CD4-positive, alpha-beta T cell (primary cell): ENCODE measurements at regions not wholly inside any gene's neighbourhood (a gene's known extent, or its start where the extent isn't known, plus 50 kb on each side); places are given as distances from the start of the nearest gene placed in this dataset.

Experiments
- ATAC-seq: fragments of 200-7000 bp; cut with Tn5 transposase; one replicate; pipeline ENCODE4 v1.10.0; 2022; ENCODE audit warnings: mild to moderate bottlenecking; ENCODE audit not compliant: poor library complexity
- CTCF ChIA-PET: fragments of 350-600 bp; sonication (Branson Sonifier 250); formaldehyde crosslinking; loops from one replicate; lab custom pipeline; 2021; ENCODE audit warnings: antibody characterized with exemption, inconsistent platforms; lab: Charles Lee
- POLR2A ChIA-PET: fragments of 350-600 bp; sonication (Branson Sonifier 250); formaldehyde crosslinking; loops from one replicate; lab custom pipeline; 2021; ENCODE audit warnings: antibody characterized with exemption, inconsistent platforms; lab: Charles Lee
- DNase-seq, 14 experiments: peaks; one replicate each; pipeline ENCODE4 v3.0.0-alpha.2; 2013 to 2020; ENCODE audit warnings: mixed read lengths in 2 of 14
- H3K27ac ChIP-seq, 2 donors: one replicate each; pipeline versions ENCODE4 v1.5.1 to v1.7.0; 2013; ENCODE audit warnings: low read length in 2 of 2, low read depth in 1 of 2, mild to moderate bottlenecking in 1 of 2
- H3K27me3 ChIP-seq, 2 experiments: 1 replicate in 1 of 2; 2 replicates in 1 of 2; pipeline versions ENCODE4 v1.6.1 to v1.7.0; 2013; ENCODE audit warnings: low read length in 2 of 2, control low read depth in 1 of 2, mild to moderate bottlenecking in 1 of 2, moderate library complexity in 1 of 2; ENCODE audit not compliant: insufficient read depth in 2 of 2, control insufficient read depth in 1 of 2
- H3K36me3 ChIP-seq: one replicate; pipeline ENCODE4 v1.6.1; 2013; ENCODE audit warnings: low read length, control low read depth; ENCODE audit not compliant: insufficient read depth
- H3K4me1 ChIP-seq: one replicate; pipeline ENCODE4 v1.6.1; 2013; ENCODE audit warnings: low read length, control low read depth; ENCODE audit not compliant: insufficient read depth
- H3K4me3 ChIP-seq: one replicate; pipeline ENCODE4 v1.5.1; 2013; ENCODE audit warnings: mild to moderate bottlenecking, low read length, moderate library complexity
- H3K9me3 ChIP-seq, 2 experiments: 1 replicate in 1 of 2; 2 replicates in 1 of 2; pipeline versions ENCODE4 v1.6.1 to v1.7.0; 2013; ENCODE audit warnings: low read length in 2 of 2, mild to moderate bottlenecking in 2 of 2, control low read depth in 1 of 2, moderate library complexity in 1 of 2; ENCODE audit not compliant: control insufficient read depth in 1 of 2, insufficient read depth in 1 of 2
- H3K27ac Mint-ChIP-seq: one replicate; pipeline ENCODE4 v1.8.0; 2020; ENCODE audit warnings: mixed read lengths
- H3K27me3 Mint-ChIP-seq: one replicate; pipeline ENCODE4 v1.8.0; 2021; ENCODE audit warnings: mixed read lengths
- H3K36me3 Mint-ChIP-seq: one replicate; pipeline ENCODE4 v1.8.0; 2021; ENCODE audit warnings: low read depth, mixed read lengths
- H3K4me1 Mint-ChIP-seq: one replicate; pipeline ENCODE4 v1.8.0; 2021; ENCODE audit warnings: low read depth, mixed read lengths
- H3K4me3 Mint-ChIP-seq: one replicate; pipeline ENCODE4 v1.8.0; 2020; ENCODE audit warnings: mild to moderate bottlenecking, mixed read lengths
- H3K9me3 Mint-ChIP-seq: one replicate; pipeline ENCODE4 v1.8.0; 2020; ENCODE audit warnings: mixed read lengths
- CTCF ChIP-seq: fragments of 200-600 bp; IDR thresholded peaks from one replicate; pipeline ENCODE4 v1.8.0; 2022; ENCODE audit warnings: antibody characterized with exemption, mild to moderate bottlenecking
- intact Hi-C, 2 experiments: fragments of 100-400 bp; cut with DNase I in 1 of 2; cut with micrococcal nuclease in 1 of 2; formaldehyde crosslinking; loops; one replicate each; pipeline versions ENCODE4 v1.15.1 to v1.9.0; 2023 to 2025; cut with DNase I, micrococcal nuclease

GRCh38 chr10:33507662-33508425 is 173.4 kb upstream of the NRP1 start:
- H3K27me3 Mint-ChIP-seq: peaks cover 24% of the 10 kb centered on the region
- intact Hi-C loops: no loop called here
- Histone ChIP-seq H3K4me3 (no peak overlapping the region), H3K36me3 (no peaks in the 10 kb centered on the region), H3K27me3 (no peaks in the 10 kb centered on the region), H3K4me1 (no peaks in the 10 kb centered on the region), H3K9me3 (peaks cover 0 to 3% of the 10 kb centered on the region in 2 experiments), H3K27ac (no peak overlapping the region)
- TF ChIP-seq CTCF: no peak
- no peak overlapping the region for H3K27ac Mint-ChIP-seq
- ATAC-seq (no peak), DNase-seq (peak in 2 of 14 experiments; percentile 31 to 35)
- POLR2A ChIA-PET: no interaction called here
- no peaks in the 10 kb centered on the region for H3K36me3 Mint-ChIP-seq
- CTCF ChIA-PET: no interaction called here
- no peaks in the 10 kb centered on the region for H3K9me3 Mint-ChIP-seq
- H3K4me1 Mint-ChIP-seq: no peaks in the 10 kb centered on the region
- no peak overlapping the region for H3K4me3 Mint-ChIP-seq

GRCh38 chr10:33506838-33507661 is 172.6 kb upstream of the NRP1 start:
- peak in 3 of 14 experiments; percentile 8 to 58 (median 45) for DNase-seq
- Mint-ChIP-seq H3K27ac (no peak overlapping the region), H3K27me3 (peaks cover 31% of the 10 kb centered on the region), H3K9me3 (no peaks in the 10 kb centered on the region), H3K4me1 (no peaks in the 10 kb centered on the region), H3K36me3 (no peaks in the 10 kb centered on the region), H3K4me3 (no peak overlapping the region)
- H3K4me1 ChIP-seq: no peaks in the 10 kb centered on the region
- H3K27me3 ChIP-seq: peaks cover 0 to 2% of the 10 kb centered on the region in 2 experiments
- H3K9me3 ChIP-seq: peaks cover 0 to 3% of the 10 kb centered on the region in 2 experiments
- POLR2A ChIA-PET: no interaction called here
- CTCF ChIA-PET: interaction anchor here (0.7 kb wide), 1 partner anchor 79 kb away, joined by 3 read pairs; no protein-coding TSS in a partner anchor
- no peak overlapping the region for H3K27ac ChIP-seq
- no peaks in the 10 kb centered on the region for H3K36me3 ChIP-seq
- intact Hi-C loops: no loop called here
- no peak for TF ChIP-seq CTCF
- H3K4me3 ChIP-seq: no peak overlapping the region
- ATAC-seq: no peak

- POLR2A ChIA-PET: no interaction called here
- CTCF ChIA-PET: no interaction called here
- Mint-ChIP-seq H3K4me1 (no peaks in the 10 kb centered on the region), H3K9me3 (no peaks in the 10 kb centered on the region), H3K4me3 (no peak overlapping the region), H3K27ac (no peak overlapping the region), H3K36me3 (no peaks in the 10 kb centered on the region), H3K27me3 (peaks cover 32% of the 10 kb centered on the region)
- no peaks in the 10 kb centered on the region for H3K36me3 ChIP-seq
- H3K9me3 ChIP-seq: peaks cover 0 to 3% of the 10 kb centered on the region in 2 experiments
- intact Hi-C loops: no loop called here
- no peak overlapping the region for H3K4me3 ChIP-seq
- no peak for TF ChIP-seq CTCF
- H3K27me3 ChIP-seq: peaks cover 0 to 4% of the 10 kb centered on the region in 2 experiments
- no peak overlapping the region for H3K27ac ChIP-seq
- H3K4me1 ChIP-seq: no peaks in the 10 kb centered on the region
- ATAC-seq (no peak), DNase-seq (no peak)
Measured at GRCh38 chr10:33506391-33506790, 171.9 kb upstream of the NRP1 start.
